A549 (cell line): ENCODE measurements at regions not wholly inside any gene's neighbourhood (a gene's known extent, or its start where the extent isn't known, plus 50 kb on each side); places are given as distances from the start of the nearest gene placed in this dataset.

Experiments
- ATAC-seq, 2 experiments: fragments of 200-7000 bp in 1 of 2; fragments of >200 bp in 1 of 2; cut with Nextera tagmentation in 1 of 2; cut with Tn5 transposase in 1 of 2; 3 replicates each; pipeline versions ENCODE4 v1.8.0 to v1.9.1; 2018 to 2020; ENCODE audit warnings: mild to moderate bottlenecking in 1 of 2, moderate library complexity in 1 of 2
- CTCF ChIA-PET: fragments of 300-600 bp; sonication (Branson Sonifier 250); formaldehyde crosslinking; extraction: SDS; loops from one replicate; lab custom pipeline; 2021; ENCODE audit warnings: antibody characterized with exemption, inconsistent platforms; lab: Yijun Ruan, JAX
- POLR2A ChIA-PET: fragments of 350-600 bp; formaldehyde crosslinking; extraction: SDS; loops from one replicate; lab custom pipeline; 2021; ENCODE audit warnings: antibody characterized with exemption, inconsistent platforms; lab: Yijun Ruan, JAX
- DNase-seq, 2 experiments: peaks; one replicate each; pipeline versions ENCODE4 v3.0.0 to v3.0.0-alpha.2; 2011 to 2016; ENCODE audit warnings: low read depth in 1 of 2, low spot score in 1 of 2
- FAIRE-seq: peaks from 2 replicates; lab custom pipeline; 2011; peaks lifted over from hg19 to GRCh38; lab: Jason Lieb, UNC
- H3K27ac ChIP-seq, 2 experiments: fragments of >200 bp; sonication (Bioruptor Twin); formaldehyde crosslinking; 3 replicates each; pipeline ENCODE4 v1.5.1; 2016 to 2017
- H3K4me1 ChIP-seq: fragments of >200 bp; sonication (Bioruptor Twin); formaldehyde crosslinking; 3 replicates; pipeline ENCODE4 v1.6.1; 2016
- H3K4me2 ChIP-seq: fragments of >200 bp; sonication (Bioruptor Twin); formaldehyde crosslinking; 3 replicates; pipeline ENCODE4 v1.6.1; 2016
- H3K4me3 ChIP-seq: fragments of >200 bp; sonication (Bioruptor Twin); formaldehyde crosslinking; 3 replicates; pipeline ENCODE4 v1.5.1; 2016
- H3K9me3 ChIP-seq: fragments of >200 bp; sonication (Bioruptor Twin); formaldehyde crosslinking; 3 replicates; pipeline ENCODE4 v1.6.1; 2016
- CEBPB ChIP-seq, 2 experiments: fragments of >200 bp in 1 of 2; sonication (Bioruptor Twin) in 1 of 2; formaldehyde crosslinking in 1 of 2; IDR thresholded peaks; 2 replicates each; pipeline ENCODE4 v1.6.1; 2012 to 2016
- E2F6 ChIP-seq: IDR thresholded peaks from 2 replicates; pipeline ENCODE4 v1.6.1; 2012; ENCODE audit warnings: low read depth, borderline replicate concordance
- HEYL ChIP-seq: fragments of 250-450 bp; sonication (Bioruptor Pico); IDR thresholded peaks from 2 replicates; pipeline ENCODE4 v1.8.0; 2021; ENCODE audit warnings: mild to moderate bottlenecking, moderate library complexity
- HMGXB4 ChIP-seq: fragments of 250-450 bp; sonication (Bioruptor Pico); IDR thresholded peaks from 2 replicates; pipeline ENCODE4 v1.5.0; 2021; ENCODE audit warnings: mild to moderate bottlenecking, moderate library complexity, borderline replicate concordance
- HOXB5 ChIP-seq: fragments of 250-450 bp; sonication (Bioruptor Pico); IDR thresholded peaks from 2 replicates; pipeline ENCODE4 v1.5.0; 2020; ENCODE audit warnings: mild to moderate bottlenecking, moderate library complexity
- JUNB ChIP-seq: fragments of >200 bp; sonication (Bioruptor Twin); formaldehyde crosslinking; IDR thresholded peaks from 2 replicates; pipeline ENCODE4 v1.6.1; 2016
- KDM5A ChIP-seq: fragments of 200-600 bp; sonication (generic); IDR thresholded peaks from 2 replicates; pipeline ENCODE4 v1.6.1; 2016; ENCODE audit warnings: antibody characterized with exemption, mild to moderate bottlenecking
- MAX ChIP-seq: IDR thresholded peaks from 2 replicates; pipeline ENCODE4 v1.6.1; 2012
- NPAS2 ChIP-seq: fragments of 250-450 bp; sonication (Bioruptor Pico); IDR thresholded peaks from 2 replicates; pipeline ENCODE4 v1.8.0; 2022; ENCODE audit warnings: mild to moderate bottlenecking, moderate library complexity, borderline replicate concordance
- PHF8 ChIP-seq: fragments of 200-600 bp; sonication (generic); IDR thresholded peaks from 2 replicates; pipeline ENCODE4 v1.6.1; 2016; ENCODE audit warnings: low read depth, mild to moderate bottlenecking, antibody characterized with exemption, moderate library complexity, borderline replicate concordance
- POLR2A ChIP-seq: IDR thresholded peaks from 2 replicates; pipeline ENCODE4 v1.6.1; 2012; ENCODE audit warnings: mild to moderate bottlenecking, low read length
- RAD21 ChIP-seq, 2 experiments: fragments of >200 bp in 1 of 2; sonication (Bioruptor Twin) in 1 of 2; formaldehyde crosslinking in 1 of 2; IDR thresholded peaks in 1 of 2; conservative IDR thresholded peaks in 1 of 2; 2 replicates in 1 of 2; 3 replicates in 1 of 2; pipeline ENCODE4 v1.6.1; 2012 to 2018; ENCODE audit warnings: inconsistent platforms in 1 of 2
- RARB ChIP-seq: fragments of 250-450 bp; sonication (Bioruptor Pico); IDR thresholded peaks from 2 replicates; pipeline ENCODE4 v1.8.0; 2021; ENCODE audit warnings: mild to moderate bottlenecking, moderate library complexity
- RCOR1 ChIP-seq: fragments of 150-350 bp; IDR thresholded peaks from 2 replicates; pipeline ENCODE4 v1.6.1; 2014; ENCODE audit warnings: antibody characterized with exemption, low read length, low read depth
- RNF2 ChIP-seq: fragments of 200-600 bp; sonication (generic); IDR thresholded peaks from 2 replicates; pipeline ENCODE4 v1.6.1; 2016; ENCODE audit warnings: low read depth, mild to moderate bottlenecking, antibody characterized with exemption, moderate library complexity, borderline replicate concordance
- ZNF302 ChIP-seq: fragments of 250-450 bp; sonication (Bioruptor Pico); IDR thresholded peaks from 2 replicates; pipeline ENCODE4 v1.9.0; 2021; ENCODE audit warnings: inconsistent platforms, mild to moderate bottlenecking, moderate library complexity
- WGBS: methylation state at CpG from one replicate; pipeline ENCODE4 v1.1.6; 2017; ENCODE audit errors: missing lambda C conversion rate; 5-methylcytosine and 5-hydroxymethylcytosine counted together

- ChIA-PET POLR2A (no interaction called here), CTCF (interaction anchor here (1.5 kb wide), 1 partner anchor 442 kb away, joined by 3 read pairs; no protein-coding TSS in a partner anchor)
- FAIRE-seq = no peak
- DNase-seq = no peak
- Histone ChIP-seq H3K4me2 (no peak overlapping the region), H3K4me3 (no peak overlapping the region), H3K27ac (no peak overlapping the region), H3K9me3 (no peaks in the 10 kb centered on the region), H3K4me1 (peaks cover 9% of the 10 kb centered on the region; the same call in 2 of the 3 replicates)
- no peak for ATAC-seq
- WGBS = 69% methylated on average over 8 of the region's 9 CpGs
- TF ChIP-seq KDM5A (no peak), JUNB (no peak), E2F6 (no peak), HOXB5 (CRISPR knock-in tag) (no peak), MAX (no peak), ZNF302 (CRISPR knock-in tag) (no peak), POLR2A (no peak), CEBPB (IDR thresholded peaks at IDR 0.05) (no peak), PHF8 (no peak)
Observed at GRCh38 chr16:79928142-79928873, 327.8 kb upstream of the MAF start.

- no peak for FAIRE-seq
- CTCF ChIA-PET = interaction anchor here (0.8 kb wide), 1 partner anchor 17 kb away, joined by 3 read pairs; no protein-coding TSS in a partner anchor
- no peaks in the 10 kb centered on the region for H3K9me3 ChIP-seq
- ATAC-seq = no peak
- no peak overlapping the region for H3K4me2 ChIP-seq
- TF ChIP-seq RARB (CRISPR knock-in tag) = no peak
- peak in 1 of 2 experiments; percentile 6; a peak in 1 of 5 replicates for TF ChIP-seq RAD21 (conservative IDR thresholded peaks at IDR 0.05 in 1 of 2, IDR thresholded peaks at IDR 0.05 in 1 of 2)
- TF ChIP-seq, all 56 proteins: peak for 1
- POLR2A ChIA-PET = no interaction called here
- Histone ChIP-seq H3K27ac (no peak overlapping the region), H3K4me3 (no peak overlapping the region), H3K4me1 (no peaks in the 10 kb centered on the region)
- 77% methylated on average over 11 of the region's 11 CpGs for WGBS
- DNase-seq = no peak
Observed at GRCh38 chr16:79926451-79927205, 326.1 kb upstream of the MAF start.

- Histone ChIP-seq H3K4me2 (no peak overlapping the region), H3K9me3 (no peaks in the 10 kb centered on the region), H3K4me3 (no peak overlapping the region), H3K4me1 (no peaks in the 10 kb centered on the region)
- POLR2A ChIA-PET = no interaction called here
- no peak for TF ChIP-seq HEYL
- no peak for TF ChIP-seq RCOR1
- no peak for TF ChIP-seq HMGXB4 (CRISPR knock-in tag)
- TF ChIP-seq NPAS2 = no peak
- TF ChIP-seq ZNF302 (CRISPR knock-in tag) = no peak
- TF ChIP-seq RNF2 = no peak
- TF ChIP-seq, all 56 proteins: peak for 0
- FAIRE-seq (no peak), DNase-seq (no peak), ATAC-seq (no peak)
- CTCF ChIA-PET = no interaction called here
- 67% methylated on average over 3 of the region's 3 CpGs for whole genome bisulfite sequencing
- no peak overlapping the region for H3K27ac ChIP-seq
Observed at GRCh38 chr16:79923431-79923830, 322.9 kb upstream of the MAF start.
